Aorta (tissue), 5 donors: ENCODE measurements at regions not wholly inside any gene's neighbourhood (a gene's known extent, or its start where the extent isn't known, plus 50 kb on each side); places are given as distances from the start of the nearest gene placed in this dataset.

Experiments used
- ATAC-seq: fragments of 200-7000 bp; cut with Tn5 transposase; one replicate; pipeline ENCODE4 v1.9.1; 2022; ENCODE audit warnings: moderate library complexity; ENCODE audit not compliant: low FRiP score
- DNase-seq, 2 donors: peaks; one replicate each; pipeline ENCODE4 v3.0.0-alpha.2; 2020
- H3K27ac ChIP-seq, 2 donors: one replicate each; pipeline ENCODE4 v1.5.1; 2013; ENCODE audit warnings: low read length in 2 of 2, mild to moderate bottlenecking in 2 of 2, moderate library complexity in 2 of 2, control low read depth in 1 of 2, inconsistent platforms in 1 of 2, low read depth in 1 of 2
- H3K27me3 ChIP-seq, 2 donors: one replicate each; pipeline ENCODE4 v1.6.1; 2013; ENCODE audit warnings: control low read depth in 1 of 2, low read length in 1 of 2, mild to moderate bottlenecking in 1 of 2, moderate library complexity in 1 of 2; ENCODE audit not compliant: insufficient read depth in 2 of 2, control insufficient read depth in 1 of 2
- H3K36me3 ChIP-seq, 2 donors: one replicate each; pipeline ENCODE4 v1.6.1; 2013; ENCODE audit warnings: control low read depth in 1 of 2, low read length in 1 of 2, mild to moderate bottlenecking in 1 of 2; ENCODE audit not compliant: insufficient read depth in 2 of 2, control insufficient read depth in 1 of 2
- H3K4me1 ChIP-seq, 2 donors: one replicate each; pipeline ENCODE4 v1.6.1; 2013; ENCODE audit warnings: low read length in 2 of 2, control low read depth in 1 of 2, mild to moderate bottlenecking in 1 of 2, moderate library complexity in 1 of 2; ENCODE audit not compliant: insufficient read depth in 2 of 2, control insufficient read depth in 1 of 2
- H3K4me3 ChIP-seq, 2 donors: one replicate each; pipeline ENCODE4 v1.5.1; 2013; ENCODE audit warnings: low read length in 2 of 2, control low read depth in 1 of 2, mild to moderate bottlenecking in 1 of 2
- H3K9me3 ChIP-seq: one replicate; pipeline ENCODE4 v1.6.1; 2013; ENCODE audit warnings: mild to moderate bottlenecking, low read length; ENCODE audit not compliant: control insufficient read depth
- WGBS, 2 donors: extraction: QIAGEN DNeasy Blood & Tissue Kit; methylation state at CpG; one replicate each; pipeline ENCODE4 v1.1.7; 2013; 5-methylcytosine and 5-hydroxymethylcytosine counted together
- intact Hi-C, 2 donors: fragments of 100-400 bp; cut with DNase I; formaldehyde crosslinking; loops; one replicate each; pipeline versions ENCODE4 v1.14.2 to v1.15.0; 2022
- donor health status: healthy with polysubstance abuse.
- donor health status: Bipolar disorder and iron deficiency.
- donor health status: DM: no; HTN: no; CAD: no.
- donor health status: DM: no; HTN: no; CAD: no.
- donor health status: DM: yes; HTN: yes; CAD: no.

- no peak overlapping the region for H3K4me3 ChIP-seq
- H3K27me3 ChIP-seq: no peaks in the 10 kb centered on the region
- H3K9me3 ChIP-seq: peaks cover 1% of the 10 kb centered on the region
- intact Hi-C loops: no loop called here
- 75% methylated on average over 3 of the region's 3 CpGs for WGBS, 2 donors
- no peaks in the 10 kb centered on the region for H3K36me3 ChIP-seq
- no peaks in the 10 kb centered on the region for H3K4me1 ChIP-seq
- no peak for DNase-seq
- no peak overlapping the region for H3K27ac ChIP-seq
- no peak for ATAC-seq
These were observed 200.3 kb upstream of the FUT9 start for GRCh38 chr6:95815389-95816056.

- ATAC-seq (no peak), DNase-seq (no peak)
- no peak overlapping the region for H3K27ac ChIP-seq
- no peak overlapping the region for H3K4me3 ChIP-seq
- 67 to 68% methylated on average over 4 of the region's 4 CpGs for WGBS, 2 donors
- H3K9me3 ChIP-seq: peaks cover 1% of the 10 kb centered on the region
- no peaks in the 10 kb centered on the region for H3K27me3 ChIP-seq
- intact Hi-C loops: no loop called here
- no peaks in the 10 kb centered on the region for H3K36me3 ChIP-seq
- H3K4me1 ChIP-seq: no peaks in the 10 kb centered on the region
These were observed 196.3 kb upstream of the FUT9 start for GRCh38 chr6:95819461-95819860.

GRCh38 chr6:95819939-95820338, 195.8 kb upstream of the FUT9 start:
- H3K9me3 ChIP-seq: peaks cover 1% of the 10 kb centered on the region
- no peaks in the 10 kb centered on the region for H3K36me3 ChIP-seq
- H3K4me1 ChIP-seq: no peaks in the 10 kb centered on the region
- no peak overlapping the region for H3K27ac ChIP-seq
- no peaks in the 10 kb centered on the region for H3K27me3 ChIP-seq
- DNase-seq (no peak), ATAC-seq (no peak)
- WGBS, 2 donors: 81 to 83% methylated on average over 2 of the region's 2 CpGs
- no peak overlapping the region for H3K4me3 ChIP-seq
- intact Hi-C loops: no loop called here

GRCh38 chr6:95830859-95831557, 184.8 kb upstream of the FUT9 start:
- no peaks in the 10 kb centered on the region for H3K9me3 ChIP-seq
- intact Hi-C loops: no loop called here
- H3K27me3 ChIP-seq: no peaks in the 10 kb centered on the region
- H3K36me3 ChIP-seq: no peaks in the 10 kb centered on the region
- H3K4me1 ChIP-seq: no peaks in the 10 kb centered on the region
- H3K27ac ChIP-seq: no peak overlapping the region
- no peak for ATAC-seq
- WGBS, 2 donors: 58 to 67% methylated on average over 3 of the region's 3 CpGs
- no peak for DNase-seq
- H3K4me3 ChIP-seq: no peak overlapping the region

GRCh38 chr6:95837890-95838289, 177.9 kb upstream of the FUT9 start:
- H3K27ac ChIP-seq: no peak overlapping the region
- intact Hi-C loops: no loop called here
- H3K36me3 ChIP-seq: no peaks in the 10 kb centered on the region
- ATAC-seq (no peak), DNase-seq (no peak)
- no peak overlapping the region for H3K4me3 ChIP-seq
- peaks cover 0 to 2% of the 10 kb centered on the region in 2 donors for H3K27me3 ChIP-seq
- no peaks in the 10 kb centered on the region for H3K4me1 ChIP-seq
- H3K9me3 ChIP-seq: no peaks in the 10 kb centered on the region

- intact Hi-C loops: no loop called here
- Histone ChIP-seq H3K9me3 (no peaks in the 10 kb centered on the region), H3K4me1 (no peaks in the 10 kb centered on the region), H3K36me3 (no peaks in the 10 kb centered on the region), H3K27me3 (peaks cover 0 to 2% of the 10 kb centered on the region in 2 donors), H3K27ac (no peak overlapping the region), H3K4me3 (no peak overlapping the region)
- DNase-seq: no peak
- ATAC-seq: no peak
These were observed 174.2 kb upstream of the FUT9 start for GRCh38 chr6:95841560-95841959.

GRCh38 chr6:95846652-95847051, 169.1 kb upstream of the FUT9 start:
- DNase-seq (no peak), ATAC-seq (no peak)
- H3K27ac ChIP-seq: no peak overlapping the region
- H3K4me3 ChIP-seq: no peak overlapping the region
- no peaks in the 10 kb centered on the region for H3K9me3 ChIP-seq
- H3K36me3 ChIP-seq: no peaks in the 10 kb centered on the region
- H3K4me1 ChIP-seq: no peaks in the 10 kb centered on the region
- no peaks in the 10 kb centered on the region for H3K27me3 ChIP-seq
- 45 to 63% methylated on average over 2 of the region's 2 CpGs for WGBS, 2 donors
- intact Hi-C loops: no loop called here

GRCh38 chr6:95847061-95847460, 168.7 kb upstream of the FUT9 start:
- Histone ChIP-seq H3K4me1 (no peaks in the 10 kb centered on the region), H3K27me3 (no peaks in the 10 kb centered on the region), H3K27ac (no peak overlapping the region), H3K9me3 (no peaks in the 10 kb centered on the region), H3K4me3 (no peak overlapping the region), H3K36me3 (no peaks in the 10 kb centered on the region)
- 73 to 77% methylated on average over 3 of the region's 3 CpGs for WGBS, 2 donors
- ATAC-seq: no peak
- intact Hi-C loops: no loop called here
- no peak for DNase-seq

GRCh38 chr6:95848717-95849116, 167.1 kb upstream of the FUT9 start:
- no peaks in the 10 kb centered on the region for H3K4me1 ChIP-seq
- ATAC-seq: no peak
- H3K9me3 ChIP-seq: no peaks in the 10 kb centered on the region
- H3K27ac ChIP-seq: no peak overlapping the region
- 33 to 37% methylated on average over 8 of the region's 8 CpGs for WGBS, 2 donors
- DNase-seq: no peak
- no peaks in the 10 kb centered on the region for H3K36me3 ChIP-seq
- intact Hi-C loops: no loop called here
- no peak overlapping the region for H3K4me3 ChIP-seq
- no peaks in the 10 kb centered on the region for H3K27me3 ChIP-seq
